ENCODE measurements at regions not wholly inside any gene's neighbourhood (a gene's known extent, or its start where the extent isn't known, plus 50 kb on each side); places are given as distances from the start of the nearest gene placed in this dataset.
"Not testable (repeated sequence)": the region's sequence is repeated elsewhere in the genome, so short reads cannot be mapped to it uniquely, and the experiment has no call there.

DNA sequence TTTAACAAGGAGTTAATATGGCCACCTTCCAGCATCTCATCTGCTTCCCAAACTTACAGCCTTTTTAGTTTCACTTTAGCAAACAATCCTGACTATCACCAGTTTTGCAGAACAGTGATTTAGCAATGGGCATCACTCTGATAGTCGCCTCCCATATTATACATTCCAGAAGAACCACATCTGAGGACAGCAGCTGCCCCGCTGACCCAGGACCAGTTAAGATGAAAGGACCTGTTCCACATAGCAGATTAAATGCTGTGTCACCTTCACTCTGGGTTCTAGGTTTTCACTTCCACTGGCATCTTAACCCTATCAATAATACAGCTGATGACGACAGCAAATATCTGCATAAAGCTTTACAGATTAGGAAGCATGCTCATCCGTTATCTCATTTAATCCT, 99.8 kb downstream of the TRIM69 start:
- DNase-seq (ENCODE audit: low read depth in 1 of 2, low spot score in 1 of 2), result no peak
- in situ Hi-C loops (cut with HindIII; ENCODE audit: low pct_unique_long_range_greater_than_20kb, low sequenced_read_pairs), result no loop called here
- no peak for TF ChIP-seq JUND (IDR thresholded peaks at IDR 0.05; ENCODE audit: low read depth)

DNA sequence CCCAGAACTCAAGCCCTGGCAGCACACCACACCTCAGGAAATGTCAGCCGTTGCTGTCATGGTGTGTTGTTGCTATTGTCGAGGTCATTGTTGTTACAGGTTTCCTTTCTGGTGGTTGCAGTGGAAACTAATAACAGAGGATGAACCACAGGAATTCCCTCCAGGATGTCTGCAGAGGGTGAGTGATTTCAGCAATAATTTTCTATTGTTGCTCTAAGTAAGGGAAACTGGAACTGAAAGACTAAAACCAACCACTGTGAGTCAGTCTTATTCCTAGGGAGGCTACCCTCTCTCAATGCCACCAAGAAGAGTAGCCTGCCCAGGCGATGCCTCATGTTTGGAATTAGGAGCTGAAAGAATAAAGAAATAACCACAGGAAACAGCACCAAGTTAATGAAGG, 102.6 kb downstream of the TRIM69 start:
- DNase-seq (ENCODE audit: low read depth in 1 of 2, low spot score in 1 of 2), result peak in 1 of 2 experiments; percentile 22
- in situ Hi-C loops (cut with HindIII; ENCODE audit: low pct_unique_long_range_greater_than_20kb, low sequenced_read_pairs), result not testable (repeated sequence)

DNA sequence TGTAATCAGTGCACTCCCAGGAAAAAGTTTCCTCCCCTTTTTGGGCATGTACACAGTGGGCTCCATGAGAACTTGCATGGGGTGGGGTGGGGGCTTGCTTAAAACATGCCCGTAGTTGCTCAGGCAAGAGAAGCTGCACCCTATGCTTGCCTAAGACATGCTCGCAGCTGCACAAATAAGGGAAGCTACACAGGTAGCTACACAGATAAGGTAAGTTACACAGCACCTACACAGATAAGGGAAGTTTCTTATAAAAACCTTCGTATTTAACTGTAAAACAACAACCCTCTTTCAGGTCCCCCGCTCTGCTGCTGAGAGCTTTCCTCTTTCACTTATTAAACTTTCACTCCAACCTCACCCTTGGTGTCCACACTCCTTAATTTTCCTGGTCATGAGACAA, 105.4 kb downstream of the TRIM69 start:
- in situ Hi-C loops (cut with HindIII; ENCODE audit: low pct_unique_long_range_greater_than_20kb, low sequenced_read_pairs); DNase-seq (ENCODE audit: low read depth in 1 of 2, low spot score in 1 of 2): not testable (repeated sequence)

DNA sequence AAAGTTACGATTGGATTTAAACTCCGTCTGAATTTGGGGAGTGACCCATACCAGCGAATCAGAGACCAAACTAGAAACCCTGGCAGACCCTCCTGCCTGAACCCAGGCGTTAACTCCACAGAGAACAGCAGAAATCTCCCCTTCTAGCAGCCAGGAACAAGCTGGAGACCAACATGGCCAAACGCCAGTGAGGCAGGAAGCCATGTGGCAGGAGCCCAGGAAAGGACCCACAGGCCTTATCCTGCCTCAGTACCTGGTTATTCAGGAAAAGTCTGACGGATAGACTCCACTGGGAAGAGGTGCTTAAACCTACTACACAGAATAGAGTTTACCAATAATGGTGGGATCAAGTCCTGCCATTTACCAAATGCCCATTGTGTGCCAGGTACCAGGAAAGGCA, 106.6 kb downstream of the TRIM69 start:
- DNase-seq (ENCODE audit: low read depth in 1 of 2, low spot score in 1 of 2); in situ Hi-C loops (cut with HindIII; ENCODE audit: low pct_unique_long_range_greater_than_20kb, low sequenced_read_pairs): not testable (repeated sequence)

DNA sequence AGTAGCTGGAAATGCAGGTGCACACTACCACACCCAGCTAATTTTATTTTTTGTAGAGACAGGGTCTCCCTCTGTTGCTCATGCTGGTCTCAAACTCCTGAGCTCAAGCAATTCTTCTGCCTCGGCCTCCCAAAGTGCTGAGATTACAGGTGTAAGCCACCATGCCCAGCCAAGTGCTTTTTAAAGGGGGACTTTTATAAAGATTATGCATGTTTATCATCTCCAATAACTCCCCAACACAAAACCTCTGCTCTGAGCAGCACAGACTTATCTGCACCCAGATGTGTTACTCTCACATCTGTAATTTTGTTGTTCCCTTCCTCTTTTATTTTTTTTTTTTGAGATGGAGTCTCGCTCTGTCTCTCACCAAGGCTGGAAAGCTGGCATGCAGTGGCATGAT, 108.6 kb downstream of the TRIM69 start:
- DNase-seq (ENCODE audit: low read depth in 1 of 2, low spot score in 1 of 2); in situ Hi-C loops (cut with HindIII; ENCODE audit: low pct_unique_long_range_greater_than_20kb, low sequenced_read_pairs): not testable (repeated sequence)

DNA sequence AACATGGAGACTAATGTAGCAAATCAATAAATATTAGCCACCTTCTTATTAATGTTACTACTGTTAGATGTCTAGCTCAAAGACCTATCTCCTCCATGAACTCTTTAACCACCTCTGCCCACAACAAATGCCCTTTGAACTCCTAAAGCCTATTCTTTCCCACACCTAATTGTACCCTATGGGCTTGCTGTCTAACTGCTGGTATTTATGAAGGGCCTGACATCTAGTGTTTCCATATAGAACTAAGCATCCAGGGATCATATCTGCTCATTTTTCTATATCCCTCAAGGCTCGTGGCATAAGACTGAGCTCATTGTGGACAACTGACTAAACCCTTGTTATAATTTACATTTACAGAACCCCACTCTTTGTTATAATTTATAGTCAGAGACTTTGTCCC, 109.8 kb downstream of the TRIM69 start:
- in situ Hi-C loops (cut with HindIII; ENCODE audit: low pct_unique_long_range_greater_than_20kb, low sequenced_read_pairs); DNase-seq (ENCODE audit: low read depth in 1 of 2, low spot score in 1 of 2): not testable (repeated sequence)

DNA sequence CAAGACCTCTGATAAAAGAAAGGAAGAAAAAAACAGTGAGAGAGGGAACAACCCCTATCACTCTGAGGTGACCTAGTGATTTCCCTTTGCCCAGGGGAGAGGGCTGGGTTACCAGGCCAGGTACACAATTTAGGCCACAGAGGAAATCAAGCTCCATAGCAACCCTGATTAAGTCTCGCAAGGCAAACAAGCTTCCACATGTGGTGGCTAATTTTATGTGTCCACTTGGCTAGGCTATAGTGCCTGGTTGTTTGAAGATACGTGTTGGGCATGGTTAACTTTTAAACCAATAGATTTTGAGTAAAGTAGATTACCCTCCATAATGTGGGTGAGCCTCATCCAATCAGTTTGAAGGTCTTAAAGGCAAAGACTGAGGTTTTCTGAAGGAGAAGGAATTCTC, 108.9 kb upstream of the TERB2 start:
- DNase-seq (ENCODE audit: low read depth in 1 of 2, low spot score in 1 of 2); in situ Hi-C loops (cut with HindIII; ENCODE audit: low pct_unique_long_range_greater_than_20kb, low sequenced_read_pairs): not testable (repeated sequence)

DNA sequence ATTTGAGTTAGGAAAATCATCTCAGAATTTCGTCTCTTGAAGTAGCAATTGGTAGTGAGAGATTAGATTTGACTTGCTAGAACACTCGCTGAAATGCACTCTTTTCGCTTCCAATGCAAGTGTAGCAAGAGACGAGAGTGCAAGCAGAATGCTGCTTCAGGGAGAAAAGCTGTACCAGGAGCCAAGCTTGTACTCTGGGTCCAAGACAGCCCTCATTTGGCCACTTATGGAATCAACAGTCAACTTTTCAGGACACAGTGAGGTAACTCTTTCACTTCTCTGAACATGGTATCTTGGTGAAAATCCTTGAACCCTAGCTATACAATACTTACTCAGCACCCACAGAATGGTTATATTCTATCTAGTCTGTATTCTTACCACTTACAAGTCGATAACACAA, 107.6 kb upstream of the TERB2 start:
- DNase-seq (ENCODE audit: low read depth in 1 of 2, low spot score in 1 of 2), result peak in 1 of 2 experiments; percentile 46
- in situ Hi-C loops (cut with HindIII; ENCODE audit: low pct_unique_long_range_greater_than_20kb, low sequenced_read_pairs), result not testable (repeated sequence)

DNA sequence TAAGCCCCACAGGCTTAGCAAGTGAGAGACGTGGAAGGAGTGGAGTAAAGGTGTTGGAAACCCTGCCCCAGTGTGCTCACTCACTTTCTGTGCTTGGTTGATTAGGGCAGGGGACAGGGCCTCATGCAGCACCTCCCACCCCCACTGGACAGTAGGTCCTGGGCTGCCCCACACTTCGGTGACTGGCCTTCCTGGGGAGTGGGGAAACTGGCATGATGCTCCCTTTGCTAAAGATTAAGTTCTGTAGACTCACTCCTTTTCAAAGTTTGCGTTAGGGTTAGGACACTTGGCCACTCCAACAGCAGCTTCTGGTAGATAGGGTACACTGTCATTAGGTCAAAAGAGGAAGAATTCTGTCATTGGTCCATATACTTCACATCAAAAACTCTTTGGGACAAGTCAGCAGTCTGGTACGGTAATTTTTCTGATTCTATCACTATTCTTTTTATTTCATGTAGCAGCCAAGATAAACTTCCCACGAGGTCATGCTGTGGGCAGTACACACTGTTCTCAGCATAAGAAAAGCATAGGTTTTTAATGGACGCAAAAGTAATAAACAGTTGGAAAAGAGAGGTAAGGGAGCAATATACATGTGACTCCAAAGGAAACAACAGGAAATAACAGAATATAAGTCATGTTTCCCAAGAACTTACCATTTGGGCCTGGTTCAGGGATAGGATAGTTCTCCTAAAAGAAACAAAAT, 106.6 kb upstream of the TERB2 start:
- in situ Hi-C loops (cut with HindIII; ENCODE audit: low pct_unique_long_range_greater_than_20kb, low sequenced_read_pairs); DNase-seq (ENCODE audit: low read depth in 1 of 2, low spot score in 1 of 2): not testable (repeated sequence)

DNA sequence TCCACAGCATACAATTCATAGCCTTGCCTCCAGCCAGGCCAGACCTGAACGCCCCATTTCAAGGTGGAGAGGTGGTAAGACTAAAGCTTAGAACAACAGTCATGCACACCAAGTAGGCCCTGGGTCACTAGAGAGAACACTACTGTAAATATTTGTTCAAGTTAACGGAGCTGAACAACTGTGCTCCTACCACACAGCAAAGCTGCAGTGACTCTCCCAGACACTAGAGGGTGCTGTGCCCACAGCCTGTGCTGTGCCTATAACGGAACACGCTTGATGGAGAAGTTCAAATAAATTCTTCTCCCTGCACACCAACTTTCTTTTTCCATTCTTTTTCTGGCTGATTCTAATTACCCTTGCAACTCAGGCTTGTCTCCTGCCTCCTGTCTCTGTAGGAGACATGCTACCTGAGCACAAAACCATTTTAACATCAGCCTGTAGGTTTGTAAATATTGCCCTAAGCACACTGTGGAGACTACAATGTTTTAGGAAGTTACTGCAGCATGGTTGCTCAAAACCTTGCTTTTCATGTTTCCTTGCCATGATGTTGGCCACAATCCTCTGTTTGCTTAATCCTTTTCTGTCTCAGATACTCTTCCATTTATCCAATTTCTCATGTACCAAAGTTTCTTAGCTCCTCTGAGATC, 103.1 kb upstream of the TERB2 start:
- peak; percentile 16 to 79 for DNase-seq (ENCODE audit: low read depth in 1 of 2, low spot score in 1 of 2)
- in situ Hi-C loops (cut with HindIII; ENCODE audit: low pct_unique_long_range_greater_than_20kb, low sequenced_read_pairs), result not testable (repeated sequence)

DNA sequence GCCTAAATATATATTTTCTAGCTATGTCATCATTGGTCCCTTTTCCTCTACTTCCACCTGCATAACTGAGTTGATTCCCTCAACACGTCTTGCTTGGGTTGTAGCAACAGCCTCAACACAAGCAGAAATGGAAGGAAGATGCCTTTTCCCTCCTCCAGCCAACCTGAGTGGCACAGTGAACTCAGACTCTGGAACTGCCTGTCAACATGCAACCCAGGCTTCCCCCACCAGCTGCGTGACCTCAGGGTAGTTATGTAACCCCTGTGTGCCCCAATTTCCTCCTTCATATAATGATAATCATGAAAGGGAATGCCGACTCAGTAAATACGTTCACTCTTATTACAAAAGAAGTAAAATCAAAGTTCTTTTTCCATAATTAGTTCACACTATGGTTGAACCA, 101.8 kb upstream of the TERB2 start:
- in situ Hi-C loops (cut with HindIII; ENCODE audit: low pct_unique_long_range_greater_than_20kb, low sequenced_read_pairs); DNase-seq (ENCODE audit: low read depth in 1 of 2, low spot score in 1 of 2): not testable (repeated sequence)

DNA sequence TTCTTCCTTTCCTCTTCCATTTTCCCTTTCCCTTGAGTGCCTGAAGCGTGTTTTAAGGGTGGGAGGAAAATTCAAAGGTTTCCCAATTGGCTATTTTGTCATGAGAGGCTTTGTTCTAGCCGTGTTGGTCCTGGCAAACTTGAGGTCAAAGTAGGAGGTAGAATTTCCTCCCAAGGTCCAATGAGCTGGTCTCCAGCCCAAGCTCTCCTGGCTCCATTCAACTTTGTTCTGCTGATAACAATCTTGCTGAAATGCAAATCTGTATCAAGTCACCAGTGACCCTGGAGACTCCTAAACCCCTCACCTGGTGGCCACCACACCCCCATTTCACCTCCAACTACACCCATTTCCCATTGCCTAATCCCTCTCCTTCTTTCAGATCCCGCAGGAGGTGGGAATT, 100.2 kb upstream of the TERB2 start:
- DNase-seq (ENCODE audit: low read depth in 1 of 2, low spot score in 1 of 2); in situ Hi-C loops (cut with HindIII; ENCODE audit: low pct_unique_long_range_greater_than_20kb, low sequenced_read_pairs): not testable (repeated sequence)

DNA sequence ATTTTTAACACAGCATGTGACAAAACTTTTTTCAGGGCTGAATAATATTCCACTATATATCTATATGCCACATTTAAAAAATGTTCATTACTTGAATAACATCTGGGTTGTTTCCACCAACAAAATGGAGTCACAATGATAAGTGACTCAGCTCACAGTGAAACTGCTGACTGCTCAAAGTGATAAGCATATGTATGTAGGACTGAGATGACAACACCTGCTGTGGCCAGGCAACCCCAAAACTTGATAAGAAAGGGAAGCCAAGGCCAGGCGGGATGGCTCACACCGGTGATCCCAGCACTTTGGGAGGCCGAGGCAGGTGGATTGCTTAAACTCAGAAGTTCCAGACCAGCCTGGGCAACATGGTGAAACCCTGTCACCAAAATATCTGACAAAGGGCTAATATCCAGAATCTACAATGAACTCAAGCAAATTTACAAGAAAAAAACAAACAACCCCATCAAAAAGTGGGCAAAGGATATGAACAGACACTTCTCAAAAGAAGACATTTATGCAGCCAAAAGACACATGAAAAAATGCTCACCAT, 99.2 kb upstream of the TERB2 start:
- in situ Hi-C loops (cut with HindIII; ENCODE audit: low pct_unique_long_range_greater_than_20kb, low sequenced_read_pairs); DNase-seq (ENCODE audit: low read depth in 1 of 2, low spot score in 1 of 2): not testable (repeated sequence)

DNA sequence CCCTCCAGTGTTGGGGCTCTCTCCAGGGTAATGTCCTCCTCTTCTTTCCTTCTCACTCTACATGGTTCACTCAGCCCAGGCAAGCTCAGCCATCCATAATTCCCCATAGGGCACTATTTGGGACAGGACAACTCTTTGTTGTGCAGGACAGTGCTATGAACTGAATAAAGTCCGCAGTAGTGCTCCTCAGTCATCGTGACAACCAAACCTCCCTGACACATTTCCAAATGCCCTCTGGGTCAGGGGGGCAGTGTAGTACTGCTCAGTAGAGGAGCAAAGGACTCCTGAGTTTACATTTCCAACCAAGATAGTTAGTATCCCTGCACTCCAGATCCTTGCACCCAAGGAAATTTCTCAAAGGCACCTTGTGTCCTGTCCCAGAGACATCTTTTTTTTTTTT, 97.4 kb upstream of the TERB2 start:
- DNase-seq (ENCODE audit: low read depth in 1 of 2, low spot score in 1 of 2); in situ Hi-C loops (cut with HindIII; ENCODE audit: low pct_unique_long_range_greater_than_20kb, low sequenced_read_pairs): not testable (repeated sequence)

DNA sequence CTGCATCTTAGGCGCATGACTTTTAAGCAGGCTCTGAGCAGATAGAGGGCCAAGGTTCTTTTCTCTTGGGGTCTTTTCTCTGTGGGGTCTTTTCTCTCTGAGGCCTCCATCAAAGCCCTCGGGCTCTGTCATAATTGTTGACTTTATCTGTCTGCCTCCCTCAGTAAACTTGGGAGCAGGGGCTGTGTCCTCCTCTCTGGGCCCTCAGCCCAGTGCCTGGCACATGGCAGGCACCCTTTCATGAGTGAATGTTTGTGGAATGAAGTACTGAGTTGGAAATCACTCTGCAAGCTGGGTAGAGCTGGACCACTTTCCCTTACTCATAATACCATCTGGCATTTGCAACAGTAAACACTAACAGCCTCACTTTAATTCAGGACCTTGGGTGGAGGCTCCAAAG, 96.3 kb upstream of the TERB2 start:
- in situ Hi-C loops (cut with HindIII; ENCODE audit: low pct_unique_long_range_greater_than_20kb, low sequenced_read_pairs); DNase-seq (ENCODE audit: low read depth in 1 of 2, low spot score in 1 of 2): not testable (repeated sequence)

Measured in T47D (cell line).